Cerebellar cortex (tissue), 1 donor: ENCODE measurements at regions not wholly inside any gene's neighbourhood (a gene's known extent, or its start where the extent isn't known, plus 50 kb on each side); places are given as distances from the start of the nearest gene placed in this dataset.

Source experiments
- DNase-seq: peaks from one replicate; pipeline ENCODE4 v3.0.0-alpha.2; 2015; ENCODE audit warnings: low spot score

DNA sequence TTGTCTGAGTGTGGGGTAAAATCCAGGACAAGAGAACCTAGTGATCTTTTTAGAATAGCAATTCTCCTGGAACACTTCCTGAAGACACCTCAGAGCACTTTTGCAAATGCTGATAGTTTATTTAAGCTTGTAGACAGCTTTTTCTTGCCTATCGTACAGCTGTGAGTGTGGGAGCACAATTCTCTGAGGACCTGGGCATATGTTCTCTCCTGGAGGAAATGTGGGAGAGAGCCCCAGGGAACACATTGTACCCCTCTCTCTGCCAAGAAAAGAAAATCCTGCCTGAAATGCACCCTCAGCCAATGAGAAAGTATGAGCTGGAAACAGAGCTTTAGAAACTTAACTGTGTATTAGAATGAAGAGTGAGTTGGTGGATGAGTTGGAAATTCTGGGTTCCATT is 308.3 kb upstream of the SEMA6D start:
- DNase-seq, result no peak

DNA sequence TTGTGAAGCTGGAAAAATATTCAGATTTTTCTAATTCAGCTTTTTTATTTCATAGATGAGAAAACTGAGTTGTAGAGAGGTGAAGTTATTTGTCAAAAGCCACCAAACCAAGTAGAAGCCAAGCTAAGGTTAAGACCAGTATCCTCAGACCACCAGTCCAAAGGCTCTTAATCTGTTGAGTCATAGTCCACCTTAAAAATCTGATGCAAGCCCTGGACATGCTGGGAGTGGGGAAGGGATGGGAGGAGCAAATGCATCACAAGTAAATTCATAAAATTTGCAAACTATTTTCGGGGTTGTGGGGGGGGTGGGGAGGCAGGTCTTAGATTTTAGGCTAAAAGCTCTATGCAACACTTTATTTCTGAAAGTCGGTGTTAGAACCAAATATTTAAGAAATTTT is 307.7 kb upstream of the SEMA6D start:
- DNase-seq, result no peak

DNA sequence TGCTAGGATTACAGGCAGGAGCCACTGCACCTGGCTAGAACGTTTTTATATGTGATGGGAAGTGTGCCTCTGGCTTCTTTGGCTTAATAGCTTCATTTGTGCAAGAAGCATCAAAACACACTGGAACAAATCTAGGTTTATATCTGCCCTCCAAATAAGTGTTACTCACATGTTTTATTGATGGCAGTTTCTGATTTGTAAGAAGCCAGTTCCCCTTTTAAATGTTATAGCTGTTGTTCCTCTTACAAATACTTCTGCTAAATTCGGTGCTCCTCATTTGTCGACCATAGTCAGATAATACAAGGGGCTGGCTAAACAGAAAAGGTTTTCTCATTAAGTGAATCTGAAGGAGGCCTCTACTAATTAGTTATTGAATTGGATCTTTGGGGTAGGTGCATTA is 307.1 kb upstream of the SEMA6D start:
- DNase-seq, result no peak

DNA sequence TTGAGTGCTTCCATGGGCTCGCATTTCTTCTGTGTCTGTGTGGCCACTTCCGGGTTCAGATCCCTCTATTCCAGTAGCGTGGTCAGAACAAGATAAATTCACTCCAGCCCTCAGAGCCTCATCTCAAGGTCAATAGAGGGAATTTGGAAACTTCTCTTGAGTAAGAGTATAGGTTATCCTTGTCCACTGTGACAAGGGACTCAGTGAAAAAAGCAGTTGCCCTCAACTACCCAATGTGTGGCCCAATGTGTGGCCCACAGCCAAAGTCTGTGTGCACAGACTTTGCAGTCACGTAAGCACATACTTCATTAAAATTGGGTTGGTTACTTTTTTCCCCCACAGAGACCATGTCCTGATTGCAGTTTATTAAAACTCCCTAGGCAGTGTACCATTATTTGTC is 305.6 kb upstream of the SEMA6D start:
- no peak for DNase-seq

DNA sequence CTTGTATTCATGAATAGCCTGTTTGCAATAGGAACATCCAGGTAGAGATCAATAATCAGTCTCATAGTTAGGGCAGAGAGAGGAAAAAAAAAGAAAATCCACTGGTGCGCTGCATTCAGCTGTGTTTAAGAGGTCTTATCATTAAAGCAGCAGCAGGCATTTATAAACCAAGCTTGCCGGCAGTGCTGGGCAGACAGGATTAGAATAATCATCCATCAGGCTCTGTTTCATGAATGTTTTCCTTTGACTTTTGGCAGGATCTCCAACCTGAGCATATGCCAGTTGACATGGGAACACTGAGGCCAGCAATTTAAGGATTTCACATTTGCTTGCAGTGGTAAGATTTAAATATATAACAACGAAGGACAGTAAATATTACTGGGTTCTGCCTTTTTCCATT is 305.2 kb upstream of the SEMA6D start:
- no peak for DNase-seq

DNA sequence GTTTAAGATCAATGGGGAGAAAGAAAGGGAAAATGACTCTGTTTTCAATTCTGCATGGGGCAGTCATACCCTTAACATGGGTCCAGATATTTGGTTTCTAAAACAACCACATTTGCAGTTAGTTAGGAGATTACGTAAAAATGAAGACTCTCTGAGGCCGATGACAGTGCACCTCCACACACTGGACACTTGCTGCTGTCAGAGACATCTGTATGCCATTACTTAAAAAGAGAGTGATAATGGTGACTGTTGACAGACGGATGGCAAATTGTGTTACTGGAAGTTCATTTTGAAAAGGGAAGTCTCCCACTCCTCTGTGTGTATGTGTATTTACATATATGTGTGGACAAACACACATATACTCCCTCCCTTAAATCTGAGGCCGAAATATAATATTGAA is 304.5 kb upstream of the SEMA6D start:
- no peak for DNase-seq

DNA sequence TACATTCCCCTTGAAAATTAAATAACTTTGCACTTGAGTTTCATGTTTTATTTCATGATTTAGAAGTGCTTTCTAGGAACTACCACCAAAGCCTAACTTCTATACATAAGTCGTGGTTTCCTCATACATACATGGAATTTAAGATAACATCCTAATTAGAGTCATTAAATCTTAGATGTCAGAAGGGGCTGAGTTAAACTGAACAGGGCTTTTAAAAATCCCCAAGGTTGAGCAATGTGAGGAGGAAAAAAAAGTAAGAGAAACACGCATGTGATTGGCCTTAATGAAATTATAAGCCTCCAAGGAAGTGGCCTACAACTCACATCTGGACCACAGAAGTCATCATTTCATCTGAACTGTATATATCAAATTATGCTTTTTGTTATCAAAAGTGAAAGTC is 303.1 kb upstream of the SEMA6D start:
- no peak for DNase-seq

DNA sequence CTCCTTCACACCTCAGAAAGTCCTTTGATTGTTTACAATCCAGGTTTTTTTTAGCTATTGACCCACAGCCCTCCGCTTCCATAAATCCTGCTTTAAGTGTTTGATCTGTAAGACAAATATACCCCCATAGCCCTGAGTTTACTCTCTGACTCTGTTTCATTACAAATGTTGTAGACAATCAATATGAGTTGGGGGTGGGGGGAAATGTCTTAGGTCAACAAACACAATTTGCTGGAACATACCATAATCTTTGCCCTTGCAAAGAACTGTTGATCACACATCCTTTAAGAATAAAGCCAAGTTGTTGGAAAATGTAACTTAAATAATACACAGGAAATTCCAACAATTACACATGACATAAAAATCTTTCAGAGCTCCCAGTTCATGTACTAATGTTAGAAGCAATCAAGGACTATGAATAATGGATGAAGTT is 301.8 kb upstream of the SEMA6D start:
- DNase-seq, result no peak

DNA sequence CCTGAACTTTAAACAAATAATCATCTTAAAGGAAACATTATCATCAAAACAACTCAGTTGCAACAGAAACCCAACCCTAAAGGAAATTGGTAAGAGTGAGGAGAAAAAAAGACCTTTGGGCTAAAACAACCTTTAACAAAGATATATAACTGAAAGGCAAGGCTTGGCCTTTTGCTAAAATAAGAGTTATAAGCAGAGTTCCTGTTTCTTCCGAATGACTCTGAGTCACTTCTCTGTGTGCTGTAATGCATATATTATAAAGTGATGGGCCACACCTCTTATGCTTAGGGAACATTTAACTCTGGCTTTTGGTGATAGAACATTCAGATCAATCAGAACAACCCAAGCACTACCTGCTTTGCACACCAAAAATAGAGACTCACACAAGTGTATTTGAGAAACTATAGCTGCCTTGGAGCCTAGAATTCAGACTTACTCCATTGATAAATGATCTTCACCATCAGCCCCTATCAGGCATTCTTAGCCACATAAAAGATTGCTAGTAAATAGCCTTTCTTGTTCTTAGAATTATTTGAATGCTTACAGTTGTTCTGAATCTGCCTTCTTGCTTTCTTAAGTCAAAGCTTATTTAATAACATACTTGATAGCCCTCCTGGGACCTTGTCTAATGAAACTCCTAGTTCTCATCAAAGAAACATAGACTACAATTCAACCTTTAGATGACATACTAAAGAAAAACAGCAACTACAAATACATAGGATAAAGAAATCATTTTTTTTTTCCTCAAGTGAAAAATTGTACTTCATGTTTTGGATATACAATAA is 294.2 kb upstream of the SEMA6D start:
- no peak for DNase-seq

DNA sequence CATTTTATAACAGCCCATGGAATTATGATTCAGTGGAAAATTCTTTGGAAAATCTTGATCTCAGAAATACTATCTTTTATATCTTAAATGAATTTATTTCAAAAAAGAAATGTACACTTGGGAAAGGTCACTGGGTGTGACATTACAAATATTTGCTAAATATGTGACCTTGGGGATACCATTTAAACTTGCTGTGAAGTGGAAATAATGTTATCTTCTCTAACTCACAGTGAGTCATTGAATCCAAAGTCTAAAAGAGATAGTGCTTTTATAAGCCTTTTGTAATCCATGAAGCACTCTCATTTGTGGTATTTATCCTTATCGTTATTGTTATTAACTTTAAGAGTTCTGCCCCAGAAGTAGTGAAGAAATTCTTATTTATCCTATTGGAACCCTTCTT is 289.8 kb upstream of the SEMA6D start:
- no peak for DNase-seq

DNA sequence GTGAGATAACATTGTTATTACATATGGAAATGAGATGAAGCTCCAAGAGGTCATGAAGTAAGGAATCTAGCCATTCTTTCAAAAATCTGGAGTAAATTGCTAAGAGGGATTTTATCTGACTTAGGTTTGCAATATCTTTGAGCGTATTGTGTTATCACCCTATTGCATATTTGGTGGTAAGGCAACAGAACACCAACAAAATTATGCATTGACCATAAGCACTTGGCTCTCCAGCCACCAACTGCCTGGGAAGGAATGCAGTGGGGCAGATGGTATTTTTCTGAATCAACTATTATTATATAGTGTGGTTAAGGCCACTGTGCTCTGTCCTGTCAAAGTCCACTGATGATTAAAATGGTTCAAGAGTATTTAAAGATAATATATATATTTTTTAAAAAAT is 287.9 kb upstream of the SEMA6D start:
- DNase-seq, result no peak

DNA sequence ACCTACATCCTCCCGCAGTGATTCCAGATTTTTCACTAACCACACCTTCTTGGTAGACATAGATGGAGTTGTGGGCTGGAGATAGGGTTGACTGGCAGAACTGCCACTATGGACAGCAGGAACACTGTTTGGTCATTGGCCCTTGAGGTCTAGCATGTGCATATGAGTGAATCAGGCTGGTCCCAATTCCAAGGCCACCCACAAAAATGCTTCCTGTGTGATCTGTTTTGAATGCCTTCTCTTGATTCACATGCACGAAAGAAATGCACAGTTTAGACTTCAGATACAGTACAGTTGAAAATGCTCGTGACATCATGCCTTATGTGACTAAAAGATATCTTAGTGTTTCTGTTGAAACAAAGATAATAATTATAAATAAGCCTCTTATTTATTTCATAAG is 285.8 kb upstream of the SEMA6D start:
- DNase-seq, result no peak

DNA sequence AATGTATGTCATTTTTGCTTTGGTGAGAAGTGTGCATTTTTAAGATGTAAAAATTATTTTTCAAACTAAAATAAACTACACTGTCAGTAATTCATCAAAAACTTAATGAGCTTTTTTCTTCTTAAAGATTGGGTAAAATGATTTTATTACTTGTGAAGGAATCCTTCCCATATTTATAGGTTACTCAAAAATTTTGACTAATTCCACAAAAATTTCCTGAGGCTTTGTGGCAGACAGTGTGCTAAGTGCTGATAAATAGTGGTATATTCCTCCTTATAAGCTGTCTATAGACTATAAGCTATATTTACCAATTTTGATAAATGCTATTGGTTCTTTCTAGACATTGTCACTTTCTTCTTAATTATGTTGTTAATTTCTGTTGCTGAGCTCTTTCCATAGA is 284.5 kb upstream of the SEMA6D start:
- no peak for DNase-seq

DNA sequence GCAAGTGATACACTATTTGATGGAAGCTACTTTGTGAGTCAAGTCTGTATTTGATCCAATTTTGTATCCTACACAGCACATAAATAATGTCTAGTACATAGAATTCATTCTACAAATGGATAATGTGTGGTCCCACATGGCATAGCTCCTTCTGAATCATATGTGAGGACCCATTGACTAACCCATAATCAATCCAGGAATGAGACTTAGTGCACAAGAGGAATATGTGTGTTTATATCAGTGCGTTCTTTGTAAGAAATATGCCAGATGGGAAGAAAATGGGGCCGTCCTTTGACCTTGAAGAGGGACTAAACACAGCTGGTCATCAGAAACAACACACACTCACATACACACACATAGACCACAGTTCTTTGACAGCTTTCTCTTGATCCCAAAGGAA is 282.7 kb upstream of the SEMA6D start:
- no peak for DNase-seq

DNA sequence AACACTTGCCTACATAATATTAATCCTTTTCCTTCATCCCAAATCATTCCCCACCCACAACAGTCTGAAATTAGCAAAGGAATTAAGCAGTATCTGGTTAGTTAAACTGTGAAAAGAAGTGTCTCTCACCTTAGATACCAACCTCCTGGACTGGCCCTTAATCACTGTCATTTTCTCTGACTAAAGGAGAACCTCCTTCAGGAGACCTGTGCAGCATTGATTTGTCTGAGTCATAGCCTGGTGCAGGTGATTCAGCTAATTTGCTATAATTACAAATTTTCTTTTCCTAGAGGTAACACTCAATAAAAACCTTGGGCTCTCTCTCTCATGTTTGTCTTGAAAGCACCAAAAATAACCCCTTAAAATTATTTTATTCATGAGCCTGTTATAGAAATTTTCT is 279.8 kb upstream of the SEMA6D start:
- no peak for DNase-seq

DNA sequence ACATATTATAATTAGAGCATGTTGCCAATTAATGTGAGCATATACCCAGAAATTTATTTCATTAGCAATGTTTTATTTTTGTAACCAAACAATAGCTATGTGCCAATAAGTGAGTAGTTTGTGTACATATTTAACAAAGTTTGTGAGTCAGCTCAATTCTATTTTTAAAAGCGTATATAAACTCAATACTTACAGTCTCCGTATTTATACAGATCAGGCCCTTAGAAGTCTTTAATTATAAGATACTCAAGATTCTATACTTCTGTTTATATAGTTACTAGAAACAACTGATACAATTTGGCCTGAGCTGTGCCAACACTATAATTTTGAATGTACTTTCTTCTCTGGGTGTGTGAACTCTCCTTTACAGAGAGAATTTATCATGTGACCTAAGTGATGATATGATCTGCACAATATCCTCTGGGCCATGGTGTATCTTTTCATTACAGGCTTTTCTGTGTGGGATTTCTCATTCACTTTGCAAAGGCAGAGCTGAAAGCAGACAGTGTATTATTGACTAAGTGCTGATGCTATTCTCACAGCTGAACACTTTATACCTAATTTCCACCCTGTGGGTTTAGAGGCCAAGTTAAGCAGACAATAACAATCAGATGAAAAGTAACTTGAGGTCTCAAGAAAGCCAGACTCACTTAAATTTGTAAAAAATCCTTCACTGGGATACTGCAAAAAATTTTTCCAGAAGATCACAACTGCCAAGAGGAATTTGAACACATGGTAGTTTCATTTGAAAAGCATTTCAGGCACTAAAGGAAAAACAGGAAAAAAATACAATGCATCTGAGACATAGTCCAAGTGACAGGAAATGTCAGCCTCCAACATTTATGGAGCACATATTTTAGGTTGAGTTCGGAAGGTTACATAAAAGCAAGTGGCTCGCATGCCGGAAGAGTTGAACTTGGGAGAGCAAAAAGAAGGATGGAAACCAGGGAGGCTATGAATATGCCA is 277.9 kb upstream of the SEMA6D start:
- DNase-seq, result no peak

DNA sequence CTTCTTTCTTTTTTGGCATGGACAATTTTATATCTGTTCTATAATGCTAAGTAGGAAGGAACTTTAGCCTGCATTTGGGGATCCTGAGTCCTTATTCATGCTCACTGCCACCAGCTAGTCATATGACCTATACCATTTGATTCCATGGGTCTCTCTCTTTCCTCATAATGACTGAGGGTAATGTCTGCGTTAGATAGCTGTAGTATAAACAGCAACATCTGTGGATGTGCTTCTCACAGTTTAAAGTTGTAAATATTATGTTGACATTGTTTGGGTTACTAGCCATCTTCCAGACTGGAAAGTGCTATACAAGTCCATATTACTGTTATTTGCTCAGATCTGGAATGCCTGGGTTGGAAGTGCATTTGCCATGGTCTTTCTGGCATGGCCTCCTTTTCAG is 274.9 kb upstream of the SEMA6D start:
- no peak for DNase-seq

DNA sequence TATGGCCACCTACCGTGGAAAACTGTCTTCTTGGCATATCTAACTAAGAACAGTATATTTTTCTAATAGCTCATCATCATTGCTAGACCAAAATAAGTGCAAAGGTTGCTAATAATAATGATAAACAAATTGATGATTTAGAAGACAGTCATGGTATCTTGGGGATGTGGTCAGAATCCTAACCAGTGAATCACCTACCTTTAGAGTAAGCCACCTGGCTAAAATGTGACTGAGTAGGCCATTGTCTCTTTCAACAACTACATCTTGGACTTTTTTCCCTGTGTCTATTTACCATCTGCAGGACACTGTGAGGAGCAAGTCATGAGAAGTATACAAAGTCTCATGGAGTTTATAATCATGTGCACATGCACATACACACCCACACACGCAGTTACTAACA is 273.5 kb upstream of the SEMA6D start:
- DNase-seq, result no peak

DNA sequence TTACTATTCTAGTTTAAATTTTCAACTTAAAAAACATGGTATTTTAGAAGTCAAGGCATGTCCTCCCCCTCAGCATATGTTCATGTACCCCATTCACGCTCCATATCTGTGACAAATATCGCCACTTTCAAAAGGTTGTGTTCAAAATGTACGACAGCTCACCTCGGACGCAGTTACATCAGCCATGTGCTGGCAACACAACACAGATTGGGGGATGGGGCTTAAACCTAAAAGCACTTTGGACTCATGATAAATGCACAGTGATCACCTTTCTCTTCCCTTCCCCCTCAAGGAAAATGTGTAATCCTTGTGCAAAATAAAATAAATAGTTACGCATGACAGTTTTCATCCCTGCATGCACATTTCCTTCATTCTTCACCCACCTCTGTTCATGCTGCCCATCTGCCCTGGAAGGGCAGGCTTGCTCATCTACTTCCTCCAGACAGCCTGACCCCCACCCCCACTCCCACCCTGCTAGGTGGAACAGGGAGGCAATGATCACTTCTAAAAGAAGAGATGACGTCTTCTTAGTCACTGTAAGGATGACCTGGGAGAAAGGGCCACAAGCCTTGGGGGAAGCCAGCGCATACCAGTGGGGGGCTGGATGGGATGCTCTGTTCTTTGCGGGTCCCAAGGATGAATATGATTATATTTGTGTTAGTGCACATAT is 271.4 kb upstream of the SEMA6D start:
- no peak for DNase-seq

DNA sequence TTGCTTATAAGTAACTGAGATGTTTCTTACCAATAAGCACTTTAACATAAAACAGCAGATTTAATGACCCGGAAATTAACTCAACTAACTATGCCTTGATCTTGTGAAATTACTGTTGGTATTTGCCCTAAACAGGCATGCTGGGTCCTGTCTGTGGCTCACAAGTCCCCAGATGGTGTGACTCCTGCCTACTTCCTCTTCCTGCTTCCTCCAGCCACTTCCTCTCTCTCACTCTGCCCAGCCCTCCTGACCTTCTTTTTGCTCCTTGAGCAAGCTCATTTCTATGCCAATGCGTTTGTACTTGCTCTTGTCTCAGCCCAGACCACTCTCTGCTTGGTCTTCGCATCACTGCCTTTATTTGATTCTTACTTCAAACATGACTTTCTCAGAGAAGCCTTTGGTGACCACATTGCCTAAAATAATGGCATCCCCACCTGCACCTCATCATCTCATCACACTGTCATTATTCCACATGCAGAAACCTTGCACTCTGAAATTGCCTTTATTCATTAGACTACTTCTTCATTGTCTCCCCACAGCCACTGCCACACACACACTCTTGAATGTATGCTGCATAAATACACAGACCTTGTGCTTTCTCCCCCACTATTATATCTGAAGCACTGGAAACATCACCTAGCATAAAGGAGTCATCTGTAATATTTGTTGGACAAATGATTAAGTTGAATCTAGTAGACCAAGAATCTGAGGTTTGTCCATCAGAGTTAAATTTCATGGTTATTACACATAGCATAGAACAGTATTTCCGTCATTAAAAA is 256.3 kb upstream of the SEMA6D start:
- no peak for DNase-seq

DNA sequence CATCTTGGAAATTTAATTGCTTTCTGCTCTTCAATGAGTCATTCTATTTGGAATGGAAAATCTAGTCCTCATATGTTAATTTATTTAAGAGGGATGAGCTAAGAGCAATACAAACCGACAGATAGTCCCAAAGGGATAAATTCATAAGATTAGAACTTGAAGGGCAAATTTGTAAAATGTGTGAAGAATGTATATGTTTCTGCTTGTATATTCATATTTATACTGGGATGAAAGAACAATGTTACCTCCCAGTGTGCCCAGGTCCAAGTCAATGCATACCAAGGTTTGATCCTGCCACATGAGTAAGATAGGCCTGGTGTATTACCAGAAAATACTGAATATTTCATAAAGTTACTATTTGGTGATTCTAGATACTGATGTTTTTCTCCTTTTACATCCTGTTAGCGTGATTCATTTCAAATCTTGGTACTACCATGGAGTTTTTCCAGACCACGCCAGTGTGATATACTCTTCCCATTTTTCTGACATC is 255.6 kb upstream of the SEMA6D start:
- no peak for DNase-seq

DNA sequence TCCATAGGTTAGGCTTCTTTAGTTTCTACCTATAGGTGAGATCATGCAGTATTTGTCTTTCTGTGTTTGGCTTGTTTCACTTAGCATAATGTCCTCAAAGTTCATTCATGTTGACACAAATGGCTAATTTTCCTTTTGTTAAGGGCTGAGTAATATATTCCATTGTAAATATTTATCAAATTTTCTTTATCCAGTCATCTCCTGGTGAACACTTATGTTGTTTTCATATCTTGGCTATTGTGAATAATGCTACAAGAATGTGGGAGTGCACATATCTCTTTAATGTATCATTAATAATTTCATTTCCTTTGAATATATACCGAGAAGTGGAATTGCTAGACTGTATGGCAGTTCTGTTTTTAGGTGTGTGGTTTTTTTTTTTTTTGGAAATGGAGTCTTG is 250.9 kb upstream of the SEMA6D start:
- DNase-seq, result no peak
